ENCODE measurements at regions not wholly inside any gene's neighbourhood (a gene's known extent, or its start where the extent isn't known, plus 50 kb on each side); places are given as distances from the start of the nearest gene placed in this dataset.
"Not testable (repeated sequence)": the region's sequence is repeated elsewhere in the genome, so short reads cannot be mapped to it uniquely, and the experiment has no call there.

- FAIRE-seq (no peak), DNase-seq (ENCODE audit: low spot score in 2 of 2) (no peak)
These were observed 1356.1 kb upstream of the NRXN1 start for GRCh38 chr2:52387937-52388590.

GRCh38 chr2:52386433-52387030, 1354.6 kb upstream of the NRXN1 start:
- no peak for DNase-seq (ENCODE audit: low spot score in 2 of 2)
- FAIRE-seq, result no peak

- DNase-seq (ENCODE audit: low spot score in 2 of 2) (no peak), FAIRE-seq (no peak)
These were observed 1351.6 kb upstream of the NRXN1 start for GRCh38 chr2:52383541-52383940.

GRCh38 chr2:52369178-52369577, 1337.2 kb upstream of the NRXN1 start:
- DNase-seq (ENCODE audit: low spot score in 2 of 2) (no peak), FAIRE-seq (no peak)

GRCh38 chr2:52368141-52368540, 1336.2 kb upstream of the NRXN1 start:
- no peak for DNase-seq (ENCODE audit: low spot score in 2 of 2)
- no peak for FAIRE-seq

GRCh38 chr2:52365946-52366345, 1334.0 kb upstream of the NRXN1 start:
- DNase-seq (ENCODE audit: low spot score in 2 of 2) (no peak), FAIRE-seq (no peak)

GRCh38 chr2:52356556-52356955, 1324.6 kb upstream of the NRXN1 start:
- FAIRE-seq, result no peak
- DNase-seq (ENCODE audit: low spot score in 2 of 2), result no peak

GRCh38 chr2:52347292-52347691, 1315.4 kb upstream of the NRXN1 start:
- FAIRE-seq, result no peak

GRCh38 chr2:52345676-52346075, 1313.7 kb upstream of the NRXN1 start:
- no peak for FAIRE-seq

More at GRCh38 chr2:52347292-52347691, 1315.4 kb upstream of the NRXN1 start:
- no peak for DNase-seq (ENCODE audit: low spot score in 2 of 2)

GRCh38 chr2:52345082-52345481, 1313.2 kb upstream of the NRXN1 start:
- DNase-seq (ENCODE audit: low spot score in 2 of 2) (no peak), FAIRE-seq (no peak)

More at GRCh38 chr2:52345676-52346075, 1313.7 kb upstream of the NRXN1 start:
- no peak for DNase-seq (ENCODE audit: low spot score in 2 of 2)

GRCh38 chr2:52343706-52344266, 1311.9 kb upstream of the NRXN1 start:
- DNase-seq (ENCODE audit: low spot score in 2 of 2) (no peak), FAIRE-seq (no peak)

- DNase-seq (ENCODE audit: low spot score in 2 of 2), result no peak
- no peak for FAIRE-seq
These were observed 1311.1 kb upstream of the NRXN1 start for GRCh38 chr2:52343010-52343409.

GRCh38 chr2:52342458-52342857, 1310.5 kb upstream of the NRXN1 start:
- DNase-seq (ENCODE audit: low spot score in 2 of 2), result no peak
- no peak for FAIRE-seq

GRCh38 chr2:52341732-52342131, 1309.8 kb upstream of the NRXN1 start:
- FAIRE-seq, result no peak
- DNase-seq (ENCODE audit: low spot score in 2 of 2), result no peak

GRCh38 chr2:52340171-52340570, 1308.2 kb upstream of the NRXN1 start:
- DNase-seq (ENCODE audit: low spot score in 2 of 2) (no peak), FAIRE-seq (no peak)

- not testable (repeated sequence) for FAIRE-seq; DNase-seq (ENCODE audit: low spot score in 2 of 2)
These were observed 1305.9 kb upstream of the NRXN1 start for GRCh38 chr2:52337786-52338185.

GRCh38 chr2:52336951-52337350, 1305.0 kb upstream of the NRXN1 start:
- DNase-seq (ENCODE audit: low spot score in 2 of 2) (no peak), FAIRE-seq (no peak)

- no peak for DNase-seq (ENCODE audit: low spot score in 2 of 2)
- FAIRE-seq, result no peak
These were observed 1303.8 kb upstream of the NRXN1 start for GRCh38 chr2:52335727-52336126.

GRCh38 chr2:52334185-52334584, 1302.3 kb upstream of the NRXN1 start:
- FAIRE-seq (no peak), DNase-seq (ENCODE audit: low spot score in 2 of 2) (no peak)

GRCh38 chr2:52327641-52328040, 1295.7 kb upstream of the NRXN1 start:
- FAIRE-seq, result no peak
- DNase-seq (ENCODE audit: low spot score in 2 of 2), result no peak

GRCh38 chr2:52314231-52314630, 1282.3 kb upstream of the NRXN1 start:
- DNase-seq (ENCODE audit: low spot score in 2 of 2) (no peak), FAIRE-seq (no peak)

- FAIRE-seq, result no peak
- no peak for DNase-seq (ENCODE audit: low spot score in 2 of 2)
These were observed 1280.6 kb upstream of the NRXN1 start for GRCh38 chr2:52312486-52312885.
